CD4-positive, alpha-beta T cell (primary cell): ENCODE measurements at regions not wholly inside any gene's neighbourhood (a gene's known extent, or its start where the extent isn't known, plus 50 kb on each side); places are given as distances from the start of the nearest gene placed in this dataset.

Source experiments
- ATAC-seq: fragments of 200-7000 bp; cut with Tn5 transposase; one replicate; pipeline ENCODE4 v1.10.0; 2022; ENCODE audit warnings: mild to moderate bottlenecking; ENCODE audit not compliant: poor library complexity
- CTCF ChIA-PET: fragments of 350-600 bp; sonication (Branson Sonifier 250); formaldehyde crosslinking; loops from one replicate; lab custom pipeline; 2021; ENCODE audit warnings: antibody characterized with exemption, inconsistent platforms; lab: Charles Lee
- POLR2A ChIA-PET: fragments of 350-600 bp; sonication (Branson Sonifier 250); formaldehyde crosslinking; loops from one replicate; lab custom pipeline; 2021; ENCODE audit warnings: antibody characterized with exemption, inconsistent platforms; lab: Charles Lee
- DNase-seq, 14 experiments: peaks; one replicate each; pipeline ENCODE4 v3.0.0-alpha.2; 2013 to 2020; ENCODE audit warnings: mixed read lengths in 2 of 14
- H3K27ac ChIP-seq, 2 donors: one replicate each; pipeline versions ENCODE4 v1.5.1 to v1.7.0; 2013; ENCODE audit warnings: low read length in 2 of 2, low read depth in 1 of 2, mild to moderate bottlenecking in 1 of 2
- H3K27me3 ChIP-seq, 2 experiments: 1 replicate in 1 of 2; 2 replicates in 1 of 2; pipeline versions ENCODE4 v1.6.1 to v1.7.0; 2013; ENCODE audit warnings: low read length in 2 of 2, control low read depth in 1 of 2, mild to moderate bottlenecking in 1 of 2, moderate library complexity in 1 of 2; ENCODE audit not compliant: insufficient read depth in 2 of 2, control insufficient read depth in 1 of 2
- H3K36me3 ChIP-seq: one replicate; pipeline ENCODE4 v1.6.1; 2013; ENCODE audit warnings: low read length, control low read depth; ENCODE audit not compliant: insufficient read depth
- H3K4me1 ChIP-seq: one replicate; pipeline ENCODE4 v1.6.1; 2013; ENCODE audit warnings: low read length, control low read depth; ENCODE audit not compliant: insufficient read depth
- H3K4me3 ChIP-seq: one replicate; pipeline ENCODE4 v1.5.1; 2013; ENCODE audit warnings: mild to moderate bottlenecking, low read length, moderate library complexity
- H3K9me3 ChIP-seq, 2 experiments: 1 replicate in 1 of 2; 2 replicates in 1 of 2; pipeline versions ENCODE4 v1.6.1 to v1.7.0; 2013; ENCODE audit warnings: low read length in 2 of 2, mild to moderate bottlenecking in 2 of 2, control low read depth in 1 of 2, moderate library complexity in 1 of 2; ENCODE audit not compliant: control insufficient read depth in 1 of 2, insufficient read depth in 1 of 2
- H3K27ac Mint-ChIP-seq: one replicate; pipeline ENCODE4 v1.8.0; 2020; ENCODE audit warnings: mixed read lengths
- H3K27me3 Mint-ChIP-seq: one replicate; pipeline ENCODE4 v1.8.0; 2021; ENCODE audit warnings: mixed read lengths
- H3K36me3 Mint-ChIP-seq: one replicate; pipeline ENCODE4 v1.8.0; 2021; ENCODE audit warnings: low read depth, mixed read lengths
- H3K4me1 Mint-ChIP-seq: one replicate; pipeline ENCODE4 v1.8.0; 2021; ENCODE audit warnings: low read depth, mixed read lengths
- H3K4me3 Mint-ChIP-seq: one replicate; pipeline ENCODE4 v1.8.0; 2020; ENCODE audit warnings: mild to moderate bottlenecking, mixed read lengths
- H3K9me3 Mint-ChIP-seq: one replicate; pipeline ENCODE4 v1.8.0; 2020; ENCODE audit warnings: mixed read lengths
- CTCF ChIP-seq: fragments of 200-600 bp; IDR thresholded peaks from one replicate; pipeline ENCODE4 v1.8.0; 2022; ENCODE audit warnings: antibody characterized with exemption, mild to moderate bottlenecking
- intact Hi-C, 2 experiments: fragments of 100-400 bp; cut with DNase I in 1 of 2; cut with micrococcal nuclease in 1 of 2; formaldehyde crosslinking; loops; one replicate each; pipeline versions ENCODE4 v1.15.1 to v1.9.0; 2023 to 2025; cut with DNase I, micrococcal nuclease

GRCh38 chr16:9527976-9528375, 436.5 kb downstream of the HAPSTR1 start:
- CTCF ChIA-PET: no interaction called here
- H3K27me3 ChIP-seq: no peaks in the 10 kb centered on the region
- H3K4me3 Mint-ChIP-seq: no peak overlapping the region
- no peak overlapping the region for H3K27ac ChIP-seq
- H3K4me1 Mint-ChIP-seq: no peaks in the 10 kb centered on the region
- peaks cover 8% of the 10 kb centered on the region for H3K9me3 Mint-ChIP-seq
- POLR2A ChIA-PET: no interaction called here
- ATAC-seq: no peak
- H3K36me3 ChIP-seq: no peaks in the 10 kb centered on the region
- no peak for TF ChIP-seq CTCF
- H3K9me3 ChIP-seq: peaks cover 4 to 8% of the 10 kb centered on the region in 2 experiments
- H3K27ac Mint-ChIP-seq: no peak overlapping the region
- no peaks in the 10 kb centered on the region for H3K27me3 Mint-ChIP-seq
- H3K4me3 ChIP-seq: no peak overlapping the region
- no peaks in the 10 kb centered on the region for H3K36me3 Mint-ChIP-seq
- DNase-seq: no peak
- intact Hi-C loops: no loop called here
- no peaks in the 10 kb centered on the region for H3K4me1 ChIP-seq

DNA sequence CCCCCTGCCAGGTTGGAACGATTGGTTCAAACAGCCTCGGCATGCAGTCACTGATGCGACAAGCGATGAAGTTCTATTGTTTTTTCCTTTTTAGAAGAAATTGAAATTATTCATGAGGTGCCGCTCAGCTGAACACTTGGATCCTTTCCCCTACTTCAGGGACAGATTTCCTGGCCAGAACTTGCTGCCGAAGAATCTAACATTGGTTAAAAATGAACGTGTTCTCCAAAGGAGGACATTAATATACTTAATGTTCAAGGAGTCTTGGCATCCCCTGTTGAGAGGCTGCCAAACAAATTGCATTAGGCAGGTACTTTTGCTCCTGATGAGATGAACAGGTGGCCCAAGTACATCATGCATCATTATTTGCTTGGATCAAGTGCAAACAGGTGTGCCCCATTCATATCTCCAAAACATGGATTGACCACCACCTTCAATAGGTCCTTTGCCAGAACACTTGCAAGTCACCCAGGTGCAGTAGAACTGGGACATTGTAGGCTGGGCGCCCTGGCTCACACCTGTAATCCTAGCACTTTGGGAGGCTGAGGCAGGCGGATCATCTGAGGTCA, 437.2 kb downstream of the HAPSTR1 start:
- Histone ChIP-seq H3K27me3 (no peaks in the 10 kb centered on the region), H3K27ac (no peak overlapping the region), H3K36me3 (no peaks in the 10 kb centered on the region), H3K4me1 (no peaks in the 10 kb centered on the region), H3K9me3 (peaks cover 4 to 8% of the 10 kb centered on the region in 2 experiments), H3K4me3 (no peak overlapping the region)
- H3K27me3 Mint-ChIP-seq: no peaks in the 10 kb centered on the region
- POLR2A ChIA-PET: no interaction called here
- DNase-seq (no peak), ATAC-seq (no peak)
- no peak overlapping the region for H3K4me3 Mint-ChIP-seq
- no peaks in the 10 kb centered on the region for H3K36me3 Mint-ChIP-seq
- CTCF ChIA-PET: no interaction called here
- intact Hi-C loops: no loop called here
- H3K27ac Mint-ChIP-seq: no peak overlapping the region
- H3K9me3 Mint-ChIP-seq: peaks cover 11% of the 10 kb centered on the region
- TF ChIP-seq CTCF: no peak
- H3K4me1 Mint-ChIP-seq: no peaks in the 10 kb centered on the region

DNA sequence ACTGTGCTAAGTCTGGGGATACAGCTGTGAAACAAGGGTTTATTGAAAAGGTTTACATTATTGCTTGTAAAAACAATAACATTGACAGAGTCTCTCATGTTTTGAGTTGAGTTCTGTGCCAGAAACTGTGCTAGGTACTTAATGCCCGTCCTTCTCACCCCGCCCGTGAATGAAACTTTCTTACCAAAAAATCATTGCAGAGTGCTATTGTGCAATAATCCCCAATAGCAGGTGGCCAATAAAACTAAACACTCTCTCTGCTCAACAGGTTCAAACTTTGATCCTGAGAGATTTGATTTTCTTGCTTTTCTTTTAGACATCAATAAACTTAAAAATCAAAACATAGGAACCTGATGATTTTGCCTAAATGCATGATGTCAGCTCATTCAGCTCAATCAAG, 441.6 kb downstream of the HAPSTR1 start:
- intact Hi-C loops: no loop called here
- H3K27me3 ChIP-seq: no peaks in the 10 kb centered on the region
- H3K4me1 Mint-ChIP-seq: no peaks in the 10 kb centered on the region
- H3K27ac Mint-ChIP-seq: no peak overlapping the region
- peaks cover 4 to 8% of the 10 kb centered on the region in 2 experiments for H3K9me3 ChIP-seq
- peaks cover 14% of the 10 kb centered on the region for H3K9me3 Mint-ChIP-seq
- no peak overlapping the region for H3K27ac ChIP-seq
- ATAC-seq: no peak
- ChIA-PET CTCF (no interaction called here), POLR2A (no interaction called here)
- H3K4me3 Mint-ChIP-seq: no peak overlapping the region
- no peaks in the 10 kb centered on the region for H3K36me3 ChIP-seq
- no peak for TF ChIP-seq CTCF
- H3K4me1 ChIP-seq: no peaks in the 10 kb centered on the region
- H3K4me3 ChIP-seq: no peak overlapping the region
- H3K36me3 Mint-ChIP-seq: no peaks in the 10 kb centered on the region
- H3K27me3 Mint-ChIP-seq: no peaks in the 10 kb centered on the region
- no peak for DNase-seq
